DMS79 treated with DMSO at 0.1 percent for 48 hours (cell line): ENCODE measurements at regions not wholly inside any gene's neighbourhood (a gene's known extent, or its start where the extent isn't known, plus 50 kb on each side); places are given as distances from the start of the nearest gene placed in this dataset.

Experiments
- DNase-seq: peaks from one replicate; lab custom pipeline; 2025; lab: John Stamatoyannopoulos, UW

DNA sequence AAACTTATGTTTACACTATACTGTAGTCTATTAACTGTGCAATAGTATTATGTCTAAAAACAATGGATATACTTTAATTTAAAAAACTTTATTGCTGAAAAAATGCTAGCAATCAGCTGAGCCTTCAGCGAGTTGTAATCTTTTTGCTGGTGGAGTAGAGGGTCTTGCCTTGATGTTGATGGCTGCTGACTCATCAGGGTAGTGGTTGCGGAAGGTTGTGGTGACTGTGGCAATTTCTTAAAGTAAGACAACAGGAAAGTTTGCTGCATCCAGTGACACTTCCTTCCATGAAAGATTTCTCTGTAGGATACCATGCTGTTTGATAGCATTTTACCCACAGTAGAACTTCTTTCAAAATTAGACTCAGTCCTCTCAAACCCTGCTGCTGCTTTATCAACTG, 234.7 kb upstream of the CSF3R start:
- no peak for DNase-seq

DNA sequence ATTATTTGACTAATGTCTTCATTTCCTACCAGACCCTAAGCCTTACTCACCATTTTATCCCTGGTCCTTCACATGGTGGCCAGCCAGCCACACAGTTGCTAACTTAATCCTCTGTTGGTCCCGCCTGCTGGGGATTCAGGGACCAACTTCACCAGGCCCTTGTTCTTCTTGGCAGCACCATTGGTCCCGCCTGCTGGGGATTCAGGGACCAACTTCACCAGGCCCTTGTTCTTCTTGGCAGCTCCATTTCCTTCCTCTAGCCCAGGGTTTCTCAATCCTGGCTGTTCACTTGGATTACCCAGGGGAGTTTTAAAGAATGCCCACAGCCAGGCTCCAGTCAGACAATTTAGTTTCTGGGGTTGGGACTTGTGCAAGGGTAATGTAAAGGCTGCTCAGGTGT, 233.1 kb upstream of the CSF3R start:
- no peak for DNase-seq

DNA sequence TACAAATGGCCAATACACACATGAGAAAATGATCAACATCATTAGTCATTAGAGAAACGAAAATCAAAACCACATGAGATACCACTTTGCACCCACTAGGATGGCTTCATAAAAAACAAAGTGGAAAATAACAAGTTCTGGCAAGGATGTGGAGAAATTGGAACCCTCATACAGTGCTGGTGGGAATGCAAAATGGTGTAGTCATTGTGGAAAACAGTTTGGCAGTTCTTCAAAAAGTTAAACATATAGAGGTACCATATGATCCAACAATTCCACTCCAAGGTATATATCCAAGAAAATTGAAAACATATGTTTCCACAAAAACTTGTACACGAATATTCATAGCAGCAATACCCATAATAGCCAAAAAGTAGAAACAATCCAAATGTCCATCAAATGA, 231.6 kb upstream of the CSF3R start:
- no peak for DNase-seq

DNA sequence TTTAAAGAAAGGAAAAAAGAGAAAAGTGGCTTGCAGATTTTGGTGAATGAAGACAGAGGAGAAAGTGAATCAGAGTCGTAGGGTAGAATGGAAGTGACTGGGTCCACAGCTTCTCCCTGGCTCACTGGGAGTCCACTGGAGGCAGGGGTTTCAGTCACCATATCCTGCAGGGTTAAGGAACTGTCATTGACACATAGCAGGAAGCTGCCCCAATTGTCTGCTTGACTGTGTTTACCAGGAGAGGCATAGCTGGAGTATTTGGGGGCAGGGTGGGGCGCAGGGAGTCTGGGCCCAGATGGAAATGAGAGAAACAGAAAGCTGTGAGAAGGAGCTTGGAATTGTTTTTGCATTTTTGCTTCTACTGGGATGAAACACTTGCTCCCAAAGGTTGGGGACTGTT, 228.8 kb upstream of the CSF3R start:
- no peak for DNase-seq

DNA sequence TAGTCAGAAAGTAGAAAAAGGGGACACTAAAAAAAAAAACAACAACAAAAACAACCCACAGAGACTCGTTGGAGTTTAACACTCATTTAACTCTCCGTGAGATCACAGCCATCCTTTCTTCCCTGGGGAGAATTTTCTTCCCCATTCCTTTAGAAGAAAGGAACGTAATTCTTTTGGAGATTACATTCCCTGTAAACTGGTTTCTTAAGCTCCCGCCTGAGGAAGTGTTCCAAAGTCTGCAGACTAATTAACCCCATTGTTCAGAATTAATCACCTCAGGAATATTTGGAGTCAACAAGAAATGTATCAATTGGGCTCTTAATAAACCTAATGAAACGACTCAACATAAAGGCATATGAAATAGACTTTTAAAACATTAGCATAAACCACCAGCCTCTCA, 228.2 kb upstream of the CSF3R start:
- no peak for DNase-seq

DNA sequence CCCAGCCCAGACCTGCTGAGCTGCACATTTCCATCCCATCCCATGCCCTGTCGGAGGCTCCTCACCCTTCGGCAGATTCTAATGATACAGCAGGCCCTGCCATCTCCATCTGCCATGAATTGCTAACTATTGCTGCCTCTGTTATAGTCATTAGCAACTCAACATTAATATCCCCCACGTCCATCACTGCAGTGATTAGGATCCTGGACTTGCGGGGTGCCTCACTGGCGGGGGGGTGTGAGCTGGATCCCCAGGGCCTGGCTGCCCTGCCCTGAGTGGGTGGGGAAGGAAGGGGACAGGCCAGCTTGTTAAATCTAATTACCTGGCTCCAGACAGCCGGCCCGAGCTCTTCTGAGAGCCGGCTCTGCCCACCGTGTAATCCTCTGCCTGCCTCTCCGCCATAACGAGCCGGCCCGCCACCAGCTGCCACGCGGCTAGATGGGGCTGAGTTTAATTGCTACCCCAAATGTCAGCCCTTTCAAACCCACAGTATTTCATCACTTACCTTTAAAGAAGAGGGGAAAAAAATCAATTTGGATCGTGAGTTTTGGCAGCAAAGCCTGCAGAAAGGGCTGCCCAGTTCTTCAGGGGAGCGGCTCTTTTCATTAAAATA, 227.3 kb upstream of the CSF3R start:
- DNase-seq = peak; percentile 35

DNA sequence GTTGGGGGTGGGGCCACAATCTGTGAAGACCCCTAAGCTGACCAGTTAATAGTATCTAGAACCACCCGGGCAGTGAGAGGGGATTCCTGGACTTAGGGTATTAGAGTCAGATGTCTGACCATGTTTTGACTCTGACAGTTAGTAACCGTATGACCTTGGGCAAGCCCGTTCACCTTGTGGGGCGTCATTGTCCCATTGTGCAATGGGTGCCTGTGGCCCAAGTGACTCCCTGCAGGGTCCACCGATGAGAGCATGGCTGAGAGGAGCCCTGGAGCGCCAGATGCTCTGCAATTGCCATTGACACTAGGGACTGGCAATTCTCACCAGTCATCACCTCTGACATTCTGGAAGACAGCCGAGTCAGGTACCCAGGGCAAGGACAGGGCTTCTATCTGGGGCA, 225.9 kb upstream of the CSF3R start:
- no peak for DNase-seq

DNA sequence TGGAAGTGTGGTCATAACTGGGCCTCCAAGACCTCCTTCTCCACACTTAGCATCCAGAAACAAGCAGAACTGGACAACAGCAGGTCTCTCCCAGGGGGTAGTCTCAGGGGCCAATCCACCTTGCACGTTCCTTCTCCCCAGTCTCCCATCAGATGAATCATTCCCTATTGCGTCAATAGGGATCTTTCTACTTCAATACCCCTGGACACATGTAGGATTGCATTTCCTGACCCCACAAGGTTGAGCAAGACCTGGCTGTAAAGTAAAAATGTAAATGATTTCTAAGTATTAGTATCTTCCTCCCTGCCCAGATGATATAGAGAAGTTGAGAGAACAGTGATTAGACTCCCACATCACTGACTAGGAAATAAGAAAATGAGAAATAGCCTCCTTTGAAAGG, 224.5 kb upstream of the CSF3R start:
- no peak for DNase-seq

DNA sequence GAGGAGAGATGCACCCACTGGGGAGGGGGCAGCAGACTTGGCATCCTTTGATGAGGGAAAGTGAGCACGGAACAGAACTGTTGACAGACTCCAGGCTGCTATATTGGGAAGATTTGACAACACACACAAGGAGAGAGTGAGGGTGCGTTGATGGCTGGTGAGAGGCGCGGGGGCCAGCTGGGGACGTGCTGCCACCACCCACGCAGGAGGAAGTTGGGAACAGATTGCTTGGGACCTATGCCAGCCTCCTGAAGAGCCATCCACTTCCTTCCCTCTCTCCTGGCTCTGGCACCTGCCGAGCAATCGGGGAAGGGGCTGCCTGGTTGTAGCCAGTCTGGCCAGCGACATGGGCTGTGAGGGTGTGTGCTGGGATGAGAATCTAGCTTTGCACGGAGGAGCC, 223.7 kb upstream of the CSF3R start:
- peak; percentile 83 for DNase-seq

DNA sequence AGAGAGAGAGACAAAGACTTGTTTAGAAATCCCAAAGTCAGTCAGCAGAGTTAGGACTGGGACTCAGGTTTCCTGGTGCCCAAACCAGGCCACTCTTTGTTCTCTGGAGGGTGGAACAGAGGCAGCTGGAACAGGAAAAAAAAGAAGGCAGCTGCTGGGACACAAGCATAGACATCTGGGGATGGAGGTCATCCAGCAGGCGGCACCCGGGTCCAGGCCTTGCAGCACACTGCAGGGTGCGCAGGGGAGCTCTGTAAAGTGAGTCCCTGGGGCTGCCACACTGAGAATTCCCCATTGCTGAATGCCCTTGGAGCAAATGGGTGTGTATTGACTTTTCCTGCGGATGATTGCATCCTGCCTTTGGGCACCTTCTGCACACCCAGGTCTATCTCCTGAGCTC, 222.9 kb upstream of the CSF3R start:
- DNase-seq = no peak

DNA sequence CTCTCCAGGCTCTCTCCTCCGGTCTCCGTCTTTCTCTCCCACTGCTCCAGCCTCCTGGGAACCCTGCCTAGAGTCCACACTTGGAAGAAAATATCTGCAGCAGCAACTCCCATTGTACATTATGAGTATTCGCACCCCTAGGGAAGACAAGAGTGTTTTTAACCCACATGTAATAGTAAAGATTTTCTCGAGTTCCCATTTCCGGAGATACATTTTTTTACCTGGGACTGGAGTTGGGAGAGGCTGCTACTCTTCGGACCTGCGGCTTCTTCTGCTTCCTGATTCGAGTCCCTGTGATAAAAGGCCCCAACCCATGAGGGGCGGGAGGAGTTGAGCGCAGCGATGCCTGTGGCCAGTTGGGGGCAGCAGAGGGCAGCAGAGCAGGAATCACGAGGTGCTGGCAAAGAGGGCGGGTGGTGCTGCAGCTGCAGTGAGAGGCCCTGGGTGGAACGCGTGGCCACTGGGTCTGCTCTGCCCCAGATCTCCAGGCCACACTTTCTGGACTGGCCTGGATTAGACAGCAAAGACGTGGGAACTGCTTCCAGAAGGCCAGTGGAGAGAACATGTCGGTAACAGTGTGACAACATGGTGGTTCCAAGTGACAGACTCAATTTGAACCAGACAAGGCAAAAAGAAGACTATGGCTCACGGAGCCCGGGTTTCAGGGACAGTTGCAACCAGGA, 221.0 kb upstream of the CSF3R start:
- peak; percentile 84 for DNase-seq

DNA sequence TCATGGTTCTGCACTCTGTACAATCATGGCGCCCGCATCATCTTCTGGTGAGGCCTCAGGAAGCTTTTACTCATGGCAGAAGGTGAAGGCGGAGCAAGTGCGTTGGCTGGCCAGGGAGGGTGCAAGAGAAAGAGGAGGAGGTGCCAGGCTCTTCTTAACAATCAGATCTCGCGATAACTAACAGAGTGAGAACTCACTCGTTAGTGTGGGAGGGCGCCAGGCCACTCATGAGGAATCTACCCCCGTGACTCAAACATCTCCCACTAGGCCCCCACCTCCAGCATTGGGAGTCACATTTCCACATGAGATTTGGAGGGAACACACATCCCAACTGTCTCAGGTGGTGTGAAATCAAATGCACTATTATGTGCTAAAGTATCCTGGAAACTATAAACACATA, 220.2 kb upstream of the CSF3R start:
- DNase-seq = no peak

DNA sequence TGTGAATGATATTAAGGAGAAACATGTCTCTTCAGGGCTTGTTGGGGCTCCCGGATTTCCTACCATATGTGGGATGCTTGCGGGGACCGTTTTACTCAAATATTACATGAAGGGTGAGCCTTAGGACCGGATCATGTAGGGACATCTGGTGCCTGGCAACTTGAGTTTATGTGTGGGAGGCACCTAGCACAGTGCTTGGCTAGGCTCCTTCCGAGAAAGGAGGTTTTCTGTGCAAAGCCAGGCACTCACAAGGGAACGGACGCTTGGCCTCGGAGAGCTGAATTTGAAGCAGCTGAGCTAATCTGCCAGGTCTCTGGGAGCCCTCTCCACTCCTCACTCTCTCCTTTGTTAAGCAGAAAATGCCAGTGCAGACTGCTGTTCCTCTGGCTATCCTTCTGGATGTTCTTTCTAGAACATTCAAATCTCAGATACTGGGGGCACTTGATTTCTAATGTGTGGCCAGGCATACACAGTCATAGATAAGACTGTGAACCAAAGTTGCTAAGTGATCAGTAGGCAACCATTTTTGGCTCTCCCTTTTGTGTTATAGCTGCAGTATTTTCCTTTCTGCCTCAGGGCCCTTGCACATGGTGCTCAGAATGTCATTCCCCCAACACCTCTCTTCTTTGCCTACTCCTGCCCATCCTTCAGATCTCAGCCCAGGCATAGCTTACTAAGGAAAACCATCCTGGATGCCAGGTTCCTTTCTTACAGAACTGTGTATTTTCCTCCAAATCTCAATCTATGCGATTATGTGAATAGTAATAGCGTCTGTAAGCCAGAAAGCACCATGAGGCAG, 216.6 kb upstream of the CSF3R start:
- no peak for DNase-seq

DNA sequence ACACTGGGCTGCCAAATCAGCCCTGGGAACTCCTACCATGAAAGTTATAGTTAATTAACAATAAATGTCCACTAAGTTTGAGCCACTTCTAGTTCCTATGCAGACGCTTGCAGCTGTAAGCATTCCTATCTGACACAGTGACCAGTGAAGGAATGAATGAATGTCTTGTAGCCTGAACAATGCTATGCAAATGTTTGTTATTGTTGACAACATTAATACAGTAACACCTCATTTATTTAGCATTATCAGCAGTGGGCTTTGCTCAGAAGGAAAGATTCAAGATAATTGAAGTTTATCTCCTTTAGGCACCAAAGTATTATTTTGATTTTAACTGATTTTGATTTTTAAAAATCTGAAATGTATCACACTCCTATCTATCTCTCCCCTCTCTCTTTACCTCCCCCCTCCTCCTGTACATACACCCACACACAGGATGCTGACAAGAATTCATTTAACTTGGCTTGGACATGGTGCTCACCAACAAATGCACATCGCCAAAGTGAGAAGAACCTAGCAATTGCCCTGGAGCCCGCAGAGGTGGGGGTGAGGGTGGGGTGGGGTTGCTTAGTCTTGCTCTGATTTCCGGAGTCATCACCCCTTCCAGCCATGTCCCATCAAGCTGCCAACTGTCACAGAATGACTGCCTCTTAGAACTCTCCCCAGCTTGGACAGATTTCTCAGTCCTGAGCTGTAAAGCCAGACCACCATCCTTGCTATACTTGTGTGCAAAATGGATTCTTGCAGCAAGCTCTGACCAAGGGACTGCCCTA, 215.3 kb upstream of the CSF3R start:
- no peak for DNase-seq

DNA sequence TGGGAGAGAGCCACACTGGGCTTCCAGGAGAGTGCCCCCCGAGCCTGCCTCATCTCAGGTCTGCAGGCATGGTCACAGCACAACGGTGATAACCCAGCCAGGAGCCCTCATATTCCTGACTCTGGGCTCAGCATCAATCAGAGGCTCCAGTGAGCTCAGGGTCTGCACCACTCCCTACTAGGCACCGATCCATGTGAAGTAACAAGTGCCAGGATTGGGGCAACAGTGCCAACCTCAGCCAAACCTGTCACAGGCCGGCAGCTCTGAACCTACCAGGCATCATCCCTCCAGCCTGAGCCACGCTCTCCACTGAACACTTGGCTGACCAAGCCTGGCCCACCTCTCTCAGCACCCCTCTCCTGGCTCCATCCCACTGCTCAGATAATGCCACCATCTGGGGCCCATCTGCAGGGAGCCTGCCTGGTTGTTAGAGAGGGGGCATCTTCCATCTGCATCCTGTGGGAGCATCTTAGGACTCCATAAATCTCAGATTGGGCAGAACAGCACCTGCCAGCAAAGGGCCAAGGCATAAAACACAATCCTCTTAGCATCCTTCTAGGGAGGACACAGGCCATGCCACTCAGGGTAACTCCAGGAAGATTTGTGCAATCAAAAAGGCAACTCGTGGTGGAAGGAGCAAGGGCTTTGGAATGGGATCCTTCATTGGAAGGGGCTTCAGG, 213.7 kb upstream of the CSF3R start:
- DNase-seq = no peak

DNA sequence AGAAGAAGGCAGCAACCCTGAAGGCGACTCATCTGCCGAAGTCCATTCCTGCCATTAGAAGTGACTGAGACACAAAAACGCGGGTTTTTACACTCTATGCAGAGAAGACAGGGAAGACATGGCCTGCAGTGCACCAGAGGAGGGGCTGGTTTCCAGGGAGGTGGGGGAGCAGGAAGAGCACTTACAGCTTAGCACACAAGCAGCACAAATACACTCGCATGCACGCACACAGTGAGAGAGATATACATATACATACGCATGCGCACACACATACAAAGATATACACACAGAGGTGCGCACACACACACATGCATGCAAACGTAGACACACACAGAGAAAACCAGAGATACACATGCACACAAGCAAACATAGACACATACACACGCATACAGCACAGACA, 210.9 kb upstream of the CSF3R start:
- DNase-seq = no peak

DNA sequence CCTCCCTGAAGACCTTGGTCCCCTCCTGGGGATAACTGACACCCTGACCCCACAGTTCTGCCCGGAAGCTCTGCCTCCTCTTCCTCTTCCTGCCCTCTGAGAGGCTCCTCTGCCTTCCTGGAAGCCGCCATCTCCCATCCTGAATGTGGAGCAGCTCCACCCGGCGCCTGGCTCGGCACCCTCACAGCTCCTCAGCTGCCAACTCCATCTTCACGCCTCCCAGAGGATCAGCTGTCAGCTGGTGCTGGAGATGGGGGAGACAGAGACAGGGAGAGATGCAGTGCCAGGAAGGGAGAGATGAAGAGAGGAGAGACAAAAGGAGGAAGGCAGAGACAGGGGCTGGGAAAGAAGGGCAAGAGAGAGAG, 210.4 kb upstream of the CSF3R start:
- DNase-seq = no peak

DNA sequence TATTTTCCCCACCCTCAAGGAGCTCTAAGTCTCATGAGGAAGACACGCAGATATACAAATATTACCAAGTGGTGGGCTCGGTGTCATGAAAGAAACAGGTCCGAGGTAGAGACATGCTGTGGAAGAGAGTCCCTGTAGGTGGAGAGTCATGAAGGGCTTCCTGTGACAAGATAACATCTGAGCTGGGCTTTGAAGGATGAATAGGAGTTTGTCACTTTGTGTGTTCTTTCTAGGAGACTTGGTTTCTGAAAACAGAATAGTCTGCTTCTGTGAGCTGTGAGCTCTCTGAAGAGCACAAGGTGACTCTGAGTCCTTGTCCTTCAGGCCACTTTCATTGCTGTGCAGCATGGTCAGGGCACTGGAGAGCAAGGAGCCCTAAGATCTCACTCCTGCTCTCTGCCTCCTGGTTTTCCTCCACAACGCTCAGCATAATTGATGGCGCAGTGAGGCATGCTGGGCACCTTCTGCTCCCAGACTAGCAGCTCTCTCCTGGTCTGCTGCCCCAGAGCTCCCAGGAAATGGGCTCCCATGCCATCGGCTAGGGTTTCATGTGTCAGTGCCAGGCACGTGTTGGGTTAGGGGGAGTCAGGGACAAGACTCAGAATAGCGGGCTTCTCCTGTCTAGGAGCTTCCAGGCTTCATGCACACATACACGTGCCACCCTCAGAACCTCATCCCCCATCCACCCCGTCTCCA, 209.9 kb upstream of the CSF3R start:
- no peak for DNase-seq

DNA sequence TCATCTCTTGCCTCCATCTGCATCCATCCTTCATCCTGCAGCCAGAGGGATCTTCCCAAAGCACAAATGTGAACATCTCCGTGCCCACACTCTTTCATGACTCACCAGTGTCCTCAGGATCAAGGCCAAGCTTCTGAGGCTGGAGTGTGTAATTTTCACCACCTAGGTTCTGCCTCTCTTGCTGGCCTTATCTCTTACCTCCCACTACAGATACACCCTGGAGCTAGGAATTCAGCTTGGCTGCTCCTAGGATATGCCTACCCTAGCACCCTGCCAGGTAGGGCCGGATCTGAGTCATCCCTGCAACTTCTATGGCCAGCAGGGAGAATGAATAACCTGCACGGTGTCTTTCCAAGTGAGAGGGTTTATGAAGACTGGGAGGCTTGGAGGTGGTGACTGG, 208.7 kb upstream of the CSF3R start:
- no peak for DNase-seq

DNA sequence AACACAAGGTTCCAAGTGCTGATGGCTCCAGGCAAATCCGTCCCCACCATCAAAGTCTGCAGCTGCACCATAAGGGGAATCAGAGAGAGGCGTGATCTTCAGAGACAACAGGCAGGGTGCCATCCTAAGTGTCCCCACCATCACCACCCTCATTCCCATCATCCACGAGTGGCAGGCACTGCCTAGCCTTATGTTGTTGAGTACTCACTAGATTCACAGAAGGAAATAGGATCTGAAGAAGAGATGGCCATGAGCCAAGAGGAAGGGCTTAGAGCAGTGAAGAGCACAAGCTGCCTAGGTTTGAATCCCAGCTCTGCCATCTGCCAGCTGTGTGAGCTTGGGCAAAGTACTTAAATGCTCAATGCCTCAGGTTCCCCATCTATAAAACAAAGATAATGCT, 207.3 kb upstream of the CSF3R start:
- DNase-seq = no peak

DNA sequence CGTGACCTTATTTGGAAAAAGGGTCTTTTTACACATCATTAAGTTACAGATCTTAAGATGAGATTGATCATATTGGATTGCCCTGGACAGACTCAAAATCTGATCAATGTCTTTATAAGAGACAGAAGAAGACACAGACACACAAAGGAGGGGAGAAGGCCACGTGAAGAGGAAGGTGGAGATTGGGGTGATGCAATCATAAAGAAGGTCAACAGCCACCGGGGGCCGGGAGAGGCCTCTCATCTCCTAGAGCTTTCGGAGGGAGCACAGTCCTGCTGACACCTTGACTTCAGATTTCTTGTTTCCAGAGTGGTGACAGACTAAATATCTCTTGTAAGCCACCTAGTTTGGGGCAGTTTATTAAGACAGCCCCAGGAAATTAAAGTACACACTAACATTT, 204.6 kb upstream of the CSF3R start:
- DNase-seq = no peak
